Neural progenitor cell (in vitro differentiated cells): ENCODE measurements at regions not wholly inside any gene's neighbourhood (a gene's known extent, or its start where the extent isn't known, plus 50 kb on each side); places are given as distances from the start of the nearest gene placed in this dataset.

Experiments used
- CTCF ChIP-seq: fragments of 200-600 bp; sonication (generic); IDR thresholded peaks from 2 replicates; pipeline ENCODE4 v1.5.1; 2017; ENCODE audit warnings: antibody characterized with exemption, mild to moderate bottlenecking
- EZH2 ChIP-seq: fragments of 200-600 bp; sonication (generic); IDR thresholded peaks from 2 replicates; pipeline ENCODE4 v1.6.1; 2017; ENCODE audit warnings: antibody characterized with exemption, mild to moderate bottlenecking, moderate library complexity
- EZH2phosphoT487 ChIP-seq: fragments of 200-600 bp; sonication (generic); IDR thresholded peaks from 2 replicates; pipeline ENCODE4 v1.6.1; 2017; ENCODE audit warnings: antibody characterized with exemption

DNA sequence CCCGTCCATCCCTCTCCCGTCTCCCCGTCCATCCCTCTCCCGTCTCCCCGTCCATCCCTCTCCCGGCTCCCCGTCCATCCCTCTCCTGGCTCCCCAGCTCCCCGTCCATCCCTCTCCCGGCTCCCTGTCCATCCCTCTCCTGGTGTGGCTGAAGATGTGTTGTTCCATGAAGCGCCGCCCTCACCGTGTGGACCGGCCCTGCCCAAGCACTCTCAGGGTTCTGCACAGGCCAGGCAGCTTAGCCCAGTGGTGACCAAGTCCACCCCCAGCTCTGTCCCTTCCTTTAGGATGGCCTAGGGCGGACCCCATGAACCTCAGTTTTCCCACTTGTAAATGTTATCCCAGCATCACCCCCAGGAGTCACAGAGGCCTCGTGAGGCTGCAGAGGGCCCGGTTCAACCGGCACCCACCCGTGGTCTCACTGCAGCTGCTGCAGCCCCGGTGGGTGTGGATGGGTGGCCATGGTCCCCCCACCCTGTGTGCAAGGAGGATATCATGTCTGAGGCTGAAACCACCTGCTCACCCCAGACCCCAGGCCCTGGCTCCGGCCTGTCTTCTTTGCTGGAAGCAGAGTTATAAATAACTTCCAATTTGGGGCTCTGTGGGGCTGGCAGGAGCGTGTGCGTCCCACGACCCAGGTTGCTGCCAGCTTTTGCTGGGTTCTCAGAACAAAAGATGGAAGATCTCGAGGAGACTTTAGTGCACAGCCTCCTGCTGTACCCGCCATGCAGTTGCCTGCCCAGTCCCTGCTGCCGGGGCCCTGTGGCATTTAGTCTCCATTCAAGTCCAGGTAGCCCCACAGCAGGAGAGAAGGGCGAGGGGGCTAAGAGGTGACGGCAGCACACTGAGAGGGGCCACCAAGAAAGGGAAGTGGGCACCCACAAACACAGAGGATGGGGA, 1147.8 kb downstream of the BRD1 start:
- TF ChIP-seq CTCF, result no peak
- no peak for TF ChIP-seq EZH2
- no peak for TF ChIP-seq EZH2phosphoT487
